H1 (cell line): ENCODE measurements at regions not wholly inside any gene's neighbourhood (a gene's known extent, or its start where the extent isn't known, plus 50 kb on each side); places are given as distances from the start of the nearest gene placed in this dataset.
"Not testable (repeated sequence)": the region's sequence is repeated elsewhere in the genome, so short reads cannot be mapped to it uniquely, and the experiment has no call there.

Source experiments
- CTCF ChIA-PET: fragments of 300-600 bp; sonication (Branson Sonifier 250); formaldehyde crosslinking; loops from one replicate; lab custom pipeline; 2021; ENCODE audit not compliant: partially characterized antibody; lab: Charles Lee
- POLR2A ChIA-PET: fragments of 300-600 bp; sonication (Branson Sonifier 250); formaldehyde crosslinking; loops from one replicate; lab custom pipeline; 2021; ENCODE audit warnings: inconsistent platforms; ENCODE audit not compliant: partially characterized antibody; lab: Charles Lee
- DNase-seq, 2 experiments: peaks; one replicate each; pipeline versions ENCODE4 v3.0.0 to v3.0.0-alpha.2; 2010 to 2022; ENCODE audit warnings: low spot score in 2 of 2, low read depth in 1 of 2, mixed read lengths in 1 of 2
- FAIRE-seq: peaks from 2 replicates; lab custom pipeline; 2011; peaks lifted over from hg19 to GRCh38; lab: Jason Lieb, UNC
- H2AFZ ChIP-seq: 2 replicates; pipeline ENCODE4 v1.8.1; 2012; ENCODE audit warnings: low read length, inconsistent platforms
- H2AK5ac ChIP-seq: 2 replicates; pipeline ENCODE4 v1.6.1; 2013; ENCODE audit warnings: low read depth, low read length
- H2BK120ac ChIP-seq: replicated peaks from 2 replicates; pipeline ENCODE3; 2013; ENCODE audit warnings: low read depth, low read length, inconsistent platforms
- H2BK12ac ChIP-seq: 2 replicates; pipeline ENCODE4 v1.6.1; 2013; ENCODE audit warnings: low read depth, low read length
- H2BK15ac ChIP-seq: 2 replicates; pipeline ENCODE4 v1.6.1; 2013; ENCODE audit warnings: low read length
- H2BK20ac ChIP-seq: 2 replicates; pipeline ENCODE4 v1.6.1; 2013; ENCODE audit warnings: low read length
- H2BK5ac ChIP-seq: 2 replicates; pipeline ENCODE4 v1.6.1; 2013; ENCODE audit warnings: low read depth, low read length
- H3K14ac ChIP-seq: 2 replicates; pipeline ENCODE4 v1.6.1; 2013; ENCODE audit warnings: inconsistent platforms; ENCODE audit not compliant: insufficient read length
- H3K18ac ChIP-seq: 2 replicates; pipeline ENCODE4 v1.6.1; 2013; ENCODE audit warnings: low read length; ENCODE audit errors: extremely low read depth
- H3K23ac ChIP-seq: 2 replicates; pipeline ENCODE4 v1.6.1; 2013; ENCODE audit warnings: inconsistent platforms; ENCODE audit not compliant: insufficient read length
- H3K23me2 ChIP-seq: 2 replicates; pipeline ENCODE4 v1.6.1; 2013; ENCODE audit warnings: low read depth, low read length
- H3K27ac ChIP-seq: 2 replicates; pipeline ENCODE4 v1.6.1; 2011; ENCODE audit warnings: low read depth, low read length, inconsistent platforms
- H3K27me3 ChIP-seq, 4 experiments: replicated peaks in 1 of 4; 1 replicate in 1 of 4; 2 replicates in 3 of 4; pipeline versions ENCODE4 v1.6.1 to v1.8.1; 2011 to 2013; ENCODE audit warnings: low read length in 3 of 4, mild to moderate bottlenecking in 3 of 4, inconsistent platforms in 2 of 4, mixed read lengths in 2 of 4, moderate library complexity in 1 of 4; ENCODE audit not compliant: control insufficient read depth in 3 of 4, insufficient read depth in 3 of 4; ENCODE audit errors: extremely low read depth in 1 of 4
- H3K36me3 ChIP-seq, 4 experiments: 2 replicates each; pipeline versions ENCODE4 v1.6.1 to v1.8.1; 2011 to 2013; ENCODE audit warnings: mild to moderate bottlenecking in 4 of 4, low read length in 3 of 4, moderate library complexity in 2 of 4, control low read depth in 1 of 4, inconsistent platforms in 1 of 4; ENCODE audit not compliant: insufficient read depth in 4 of 4, control insufficient read depth in 2 of 4
- H3K4ac ChIP-seq: replicated peaks from 2 replicates; pipeline ENCODE3; 2013; ENCODE audit warnings: low read length, low read depth, mixed read lengths, inconsistent platforms; ENCODE audit not compliant: insufficient read length
- H3K4me1 ChIP-seq, 4 experiments: replicated peaks in 1 of 4; 1 replicate in 1 of 4; 2 replicates in 3 of 4; pipeline versions ENCODE4 v1.6.1 to v1.8.1; 2011 to 2013; ENCODE audit warnings: low read length in 3 of 4, inconsistent platforms in 2 of 4, mixed read lengths in 1 of 4; ENCODE audit not compliant: insufficient read depth in 4 of 4, control insufficient read depth in 3 of 4
- H3K4me2 ChIP-seq, 2 experiments: 2 replicates each; pipeline versions ENCODE4 v1.6.1 to v1.8.1; 2011 to 2013; ENCODE audit warnings: low read depth in 2 of 2, low read length in 2 of 2, control low read depth in 1 of 2, inconsistent platforms in 1 of 2, mild to moderate bottlenecking in 1 of 2; ENCODE audit not compliant: insufficient read depth in 1 of 2
- H3K4me3 ChIP-seq, 4 experiments: fragments of 200-600, 300-600 bp in 1 of 4; sonication (generic), shearing (Covaris generic), sonication (Bioruptor Twin) in 1 of 4; 2 replicates each; pipeline versions ENCODE4 v1.5.1 to v1.8.1; 2011 to 2016; ENCODE audit warnings: low read length in 4 of 4, low read depth in 3 of 4, control low read depth in 2 of 4, inconsistent platforms in 2 of 4, mild to moderate bottlenecking in 2 of 4, mixed read lengths in 1 of 4, moderate library complexity in 1 of 4; ENCODE audit not compliant: insufficient read depth in 2 of 4; ENCODE audit errors: extremely low read depth in 1 of 4
- H3K56ac ChIP-seq: replicated peaks from 2 replicates; pipeline ENCODE3; 2013; ENCODE audit warnings: low read depth, mild to moderate bottlenecking, mixed read lengths, low read length, inconsistent platforms; ENCODE audit not compliant: insufficient read length
- H3K79me1 ChIP-seq: 2 replicates; pipeline ENCODE4 v1.6.1; 2013; ENCODE audit warnings: low read depth, low read length, control low read depth
- H3K79me2 ChIP-seq, 2 experiments: 2 replicates each; pipeline versions ENCODE4 v1.6.1 to v1.8.1; 2012 to 2013; ENCODE audit warnings: low read length in 2 of 2, mild to moderate bottlenecking in 2 of 2, inconsistent platforms in 1 of 2; ENCODE audit not compliant: insufficient read depth in 2 of 2, control insufficient read depth in 1 of 2
- H3K9ac ChIP-seq, 4 experiments: replicated peaks in 1 of 4; 1 replicate in 1 of 4; 2 replicates in 3 of 4; pipeline versions ENCODE4 v1.6.1 to v1.8.1; 2011 to 2013; ENCODE audit warnings: low read depth in 3 of 4, low read length in 3 of 4, control low read depth in 2 of 4, mild to moderate bottlenecking in 2 of 4, moderate library complexity in 2 of 4, inconsistent platforms in 1 of 4; ENCODE audit errors: extremely low read depth in 1 of 4
- H3K9me3 ChIP-seq, 2 experiments: 2 replicates each; pipeline versions ENCODE4 v1.6.1 to v1.8.1; 2012 to 2013; ENCODE audit warnings: mild to moderate bottlenecking in 2 of 2, moderate library complexity in 2 of 2, control low read depth in 1 of 2, inconsistent platforms in 1 of 2, low read depth in 1 of 2, low read length in 1 of 2, mixed read lengths in 1 of 2; ENCODE audit not compliant: insufficient read depth in 2 of 2
- H4K20me1 ChIP-seq, 2 experiments: replicated peaks in 1 of 2; 2 replicates each; pipeline versions ENCODE3 to v1.8.1; 2011 to 2013; ENCODE audit warnings: inconsistent platforms in 2 of 2, low read length in 2 of 2, mild to moderate bottlenecking in 1 of 2; ENCODE audit not compliant: insufficient read depth in 2 of 2, control insufficient read depth in 1 of 2
- H4K5ac ChIP-seq: 2 replicates; pipeline ENCODE4 v1.6.1; 2013; ENCODE audit warnings: low read length, low read depth, mixed read lengths, inconsistent platforms; ENCODE audit not compliant: insufficient read length
- H4K8ac ChIP-seq: 2 replicates; pipeline ENCODE4 v1.8.0; 2013; ENCODE audit warnings: mild to moderate bottlenecking, moderate library complexity, low read length, inconsistent platforms; ENCODE audit not compliant: insufficient read depth; ENCODE audit errors: extremely low read depth
- H4K91ac ChIP-seq: replicated peaks from 2 replicates; pipeline ENCODE3; 2013; ENCODE audit warnings: low read length, mixed read lengths, inconsistent platforms; ENCODE audit not compliant: insufficient read length
- WGBS, 2 experiments: shearing (Covaris generic) in 1 of 2; methylation state at CpG; one replicate each; pipeline versions ENCODE4 v1.1.6 to v1.1.7; 2013 to 2015; ENCODE audit warnings: low lambda C conversion rate in 2 of 2, mixed read lengths in 2 of 2, inconsistent platforms in 1 of 2, low coverage in 1 of 2, missing lambda C conversion rate in 1 of 2; ENCODE audit not compliant: insufficient replicate concordance in 2 of 2, insufficient coverage in 1 of 2, insufficient read length in 1 of 2; ENCODE audit errors: extremely low coverage in 1 of 2, missing lambda C conversion rate in 1 of 2; 5-methylcytosine and 5-hydroxymethylcytosine counted together

GRCh38 chr13:52240752-52241151, 81.4 kb upstream of the NEK3 start:
- H3K79me1 ChIP-seq, H2BK20ac ChIP-seq, H3K23ac ChIP-seq, H2AFZ ChIP-seq, H2BK12ac ChIP-seq, H3K27ac ChIP-seq, H2BK5ac ChIP-seq, H2BK120ac ChIP-seq, H2AK5ac ChIP-seq, H3K79me2 ChIP-seq, H3K27me3 ChIP-seq, H4K5ac ChIP-seq, H3K9me3 ChIP-seq, H4K8ac ChIP-seq, DNase-seq, POLR2A ChIA-PET, H3K36me3 ChIP-seq, H3K4me2 ChIP-seq, H3K18ac ChIP-seq, H3K23me2 ChIP-seq, CTCF ChIA-PET, H4K91ac ChIP-seq, H3K56ac ChIP-seq, H4K20me1 ChIP-seq, H2BK15ac ChIP-seq, H3K4me3 ChIP-seq, H3K4ac ChIP-seq, FAIRE-seq, H3K4me1 ChIP-seq, H3K14ac ChIP-seq, H3K9ac ChIP-seq: not testable (repeated sequence)
- WGBS, 2 experiments = 93% methylated on average over 3 of the region's 3 CpGs; no CpG with 5 or more reads in 1 of the 2 experiments
